22Rv1 (cell line): ENCODE measurements at regions not wholly inside any gene's neighbourhood (a gene's known extent, or its start where the extent isn't known, plus 50 kb on each side); places are given as distances from the start of the nearest gene placed in this dataset.

Source experiments
- ZFX ChIP-seq: fragments of 450-650 bp; IDR thresholded peaks from 2 replicates; pipeline ENCODE4 v1.6.1; 2017; ENCODE audit warnings: antibody characterized with exemption, borderline replicate concordance
- TF ChIP-seq, protein P1 (sequence below): fragments of 450-650 bp; IDR thresholded peaks from 2 replicates; pipeline ENCODE4 v1.5.1; 2017; ENCODE audit warnings: mild to moderate bottlenecking

DNA sequence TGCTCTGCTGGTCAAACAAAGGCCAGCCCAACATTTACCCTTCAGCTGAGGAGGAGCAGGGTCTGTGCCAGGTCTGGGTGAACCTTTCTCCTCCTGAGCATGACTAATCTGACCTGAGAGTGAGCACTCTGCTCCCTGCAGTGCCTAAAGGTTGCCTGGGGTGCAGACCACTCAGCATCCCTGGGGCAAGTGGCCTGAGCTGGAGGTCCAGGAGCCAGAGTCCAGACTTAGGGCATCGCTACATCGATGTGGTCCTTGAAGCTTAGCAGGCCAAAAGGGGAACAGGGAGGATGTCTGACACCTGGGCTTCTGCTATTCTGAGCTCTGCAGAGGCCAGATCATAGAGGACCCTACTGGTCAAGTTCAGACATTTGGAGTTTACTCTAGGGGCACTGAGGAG lies 119.1 kb downstream of the FAM43A start:
- TF ChIP-seq, protein P1, sequence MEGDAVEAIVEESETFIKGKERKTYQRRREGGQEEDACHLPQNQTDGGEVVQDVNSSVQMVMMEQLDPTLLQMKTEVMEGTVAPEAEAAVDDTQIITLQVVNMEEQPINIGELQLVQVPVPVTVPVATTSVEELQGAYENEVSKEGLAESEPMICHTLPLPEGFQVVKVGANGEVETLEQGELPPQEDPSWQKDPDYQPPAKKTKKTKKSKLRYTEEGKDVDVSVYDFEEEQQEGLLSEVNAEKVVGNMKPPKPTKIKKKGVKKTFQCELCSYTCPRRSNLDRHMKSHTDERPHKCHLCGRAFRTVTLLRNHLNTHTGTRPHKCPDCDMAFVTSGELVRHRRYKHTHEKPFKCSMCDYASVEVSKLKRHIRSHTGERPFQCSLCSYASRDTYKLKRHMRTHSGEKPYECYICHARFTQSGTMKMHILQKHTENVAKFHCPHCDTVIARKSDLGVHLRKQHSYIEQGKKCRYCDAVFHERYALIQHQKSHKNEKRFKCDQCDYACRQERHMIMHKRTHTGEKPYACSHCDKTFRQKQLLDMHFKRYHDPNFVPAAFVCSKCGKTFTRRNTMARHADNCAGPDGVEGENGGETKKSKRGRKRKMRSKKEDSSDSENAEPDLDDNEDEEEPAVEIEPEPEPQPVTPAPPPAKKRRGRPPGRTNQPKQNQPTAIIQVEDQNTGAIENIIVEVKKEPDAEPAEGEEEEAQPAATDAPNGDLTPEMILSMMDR: no peak
- TF ChIP-seq ZFX: no peak
